GM15510 (cell line): ENCODE measurements at regions not wholly inside any gene's neighbourhood (a gene's known extent, or its start where the extent isn't known, plus 50 kb on each side); places are given as distances from the start of the nearest gene placed in this dataset.

Source experiments
- POLR2A ChIP-seq: IDR thresholded peaks from 3 replicates; pipeline ENCODE4 v1.6.1; 2011; ENCODE audit warnings: borderline replicate concordance; ENCODE audit not compliant: insufficient read length; ENCODE audit errors: extremely low read depth

- TF ChIP-seq POLR2A: no peak
These were observed 446.4 kb upstream of the CADM1 start for GRCh38 chr11:115950660-115951059.

- TF ChIP-seq POLR2A: no peak
These were observed 440.4 kb upstream of the CADM1 start for GRCh38 chr11:115944596-115944995.

GRCh38 chr11:115942011-115942410, 437.8 kb upstream of the CADM1 start:
- no peak for TF ChIP-seq POLR2A

GRCh38 chr11:115941481-115941993, 437.3 kb upstream of the CADM1 start:
- no peak for TF ChIP-seq POLR2A

GRCh38 chr11:115941044-115941443, 436.8 kb upstream of the CADM1 start:
- no peak for TF ChIP-seq POLR2A

- TF ChIP-seq POLR2A: no peak
These were observed 435.7 kb upstream of the CADM1 start for GRCh38 chr11:115939731-115940421.

- TF ChIP-seq POLR2A: no peak
These were observed 435.0 kb upstream of the CADM1 start for GRCh38 chr11:115939104-115939730.

- no peak for TF ChIP-seq POLR2A
These were observed 429.3 kb upstream of the CADM1 start for GRCh38 chr11:115933564-115933963.

GRCh38 chr11:115931548-115932083, 427.4 kb upstream of the CADM1 start:
- TF ChIP-seq POLR2A: no peak

GRCh38 chr11:115930886-115931547, 426.8 kb upstream of the CADM1 start:
- TF ChIP-seq POLR2A: no peak

- TF ChIP-seq POLR2A: no peak
These were observed 426.1 kb upstream of the CADM1 start for GRCh38 chr11:115930291-115930690.

- TF ChIP-seq POLR2A: no peak
These were observed 425.5 kb upstream of the CADM1 start for GRCh38 chr11:115929618-115930129.

GRCh38 chr11:115928811-115929210, 424.6 kb upstream of the CADM1 start:
- no peak for TF ChIP-seq POLR2A

GRCh38 chr11:115927823-115928329, 423.7 kb upstream of the CADM1 start:
- TF ChIP-seq POLR2A: no peak

- TF ChIP-seq POLR2A: no peak
These were observed 422.4 kb upstream of the CADM1 start for GRCh38 chr11:115926601-115927000.
